ENCODE measurements at regions not wholly inside any gene's neighbourhood (a gene's known extent, or its start where the extent isn't known, plus 50 kb on each side); places are given as distances from the start of the nearest gene placed in this dataset.

DNA sequence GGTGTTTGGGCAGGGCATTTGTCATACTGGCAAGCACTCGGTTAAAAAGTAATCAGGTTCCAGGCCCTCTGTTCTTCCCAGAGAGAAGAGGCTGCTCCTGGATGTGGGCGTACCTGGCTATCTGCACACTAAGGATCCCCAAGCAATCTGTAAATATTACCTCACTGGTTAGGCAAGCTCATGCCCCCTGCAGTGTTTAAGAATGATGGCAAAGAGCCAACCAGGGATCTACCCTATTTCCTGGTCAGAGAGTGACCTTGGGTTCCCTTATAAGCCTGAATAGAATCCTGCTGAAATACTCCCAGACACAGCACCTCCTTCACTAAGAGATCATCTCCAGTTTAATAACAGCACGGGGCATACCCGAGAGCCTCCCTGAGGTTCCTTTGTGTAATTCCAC lies 181.2 kb downstream of the PIK3R1 start:
- TF ChIP-seq, protein P1, sequence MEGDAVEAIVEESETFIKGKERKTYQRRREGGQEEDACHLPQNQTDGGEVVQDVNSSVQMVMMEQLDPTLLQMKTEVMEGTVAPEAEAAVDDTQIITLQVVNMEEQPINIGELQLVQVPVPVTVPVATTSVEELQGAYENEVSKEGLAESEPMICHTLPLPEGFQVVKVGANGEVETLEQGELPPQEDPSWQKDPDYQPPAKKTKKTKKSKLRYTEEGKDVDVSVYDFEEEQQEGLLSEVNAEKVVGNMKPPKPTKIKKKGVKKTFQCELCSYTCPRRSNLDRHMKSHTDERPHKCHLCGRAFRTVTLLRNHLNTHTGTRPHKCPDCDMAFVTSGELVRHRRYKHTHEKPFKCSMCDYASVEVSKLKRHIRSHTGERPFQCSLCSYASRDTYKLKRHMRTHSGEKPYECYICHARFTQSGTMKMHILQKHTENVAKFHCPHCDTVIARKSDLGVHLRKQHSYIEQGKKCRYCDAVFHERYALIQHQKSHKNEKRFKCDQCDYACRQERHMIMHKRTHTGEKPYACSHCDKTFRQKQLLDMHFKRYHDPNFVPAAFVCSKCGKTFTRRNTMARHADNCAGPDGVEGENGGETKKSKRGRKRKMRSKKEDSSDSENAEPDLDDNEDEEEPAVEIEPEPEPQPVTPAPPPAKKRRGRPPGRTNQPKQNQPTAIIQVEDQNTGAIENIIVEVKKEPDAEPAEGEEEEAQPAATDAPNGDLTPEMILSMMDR (IDR thresholded peaks at IDR 0.05), result no peak
- TF ChIP-seq EZH2 (IDR thresholded peaks at IDR 0.05; ENCODE audit: borderline replicate concordance, insufficient read depth, low read depth, low read length, poor library complexity, severe bottlenecking), result no peak
